GM12878 (cell line): ENCODE measurements at regions not wholly inside any gene's neighbourhood (a gene's known extent, or its start where the extent isn't known, plus 50 kb on each side); places are given as distances from the start of the nearest gene placed in this dataset.

Source experiments
- ATAC-seq: fragments of 200-7000 bp; cut with Tn5 transposase; 3 replicates; pipeline ENCODE4 v1.9.1; 2020; ENCODE audit warnings: mild to moderate bottlenecking, moderate library complexity
- BruUV-seq: library from RNA; stranded (reverse); fragments of 400-500 nt; replicated peaks from 2 replicates; lab custom pipeline; 2021; lab: Mats Ljungman, UMichigan
- CTCF ChIA-PET: fragments of 300-600 bp; sonication (Branson Sonifier 250); formaldehyde crosslinking; extraction: SDS; loops from one replicate; lab custom pipeline; 2021; ENCODE audit warnings: inconsistent platforms; lab: Yijun Ruan, JAX
- POLR2A ChIA-PET: fragments of 350-600 bp; formaldehyde crosslinking; extraction: SDS; loops from one replicate; lab custom pipeline; 2021; ENCODE audit warnings: inconsistent platforms; lab: Charles Lee
- RAD21 ChIA-PET: fragments of 300-600 bp; sonication (Branson Sonifier 250); formaldehyde crosslinking; loops from one replicate; lab custom pipeline; 2023; ENCODE audit warnings: antibody characterized with exemption; ENCODE audit not compliant: unreplicated experiment; lab: Charles Lee
- SMC1A ChIA-PET: fragments of 300-600 bp; sonication (Branson Sonifier 250); formaldehyde crosslinking; loops from one replicate; lab custom pipeline; 2023; ENCODE audit not compliant: unreplicated experiment, uncharacterized antibody; lab: Charles Lee
- DNase-seq: peaks from one replicate; pipeline ENCODE4 v3.0.0-alpha.2; 2011; ENCODE audit warnings: low read depth, low spot score
- FAIRE-seq: peaks from 3 replicates; lab custom pipeline; 2011; peaks lifted over from hg19 to GRCh38; lab: Jason Lieb, UNC
- H2AFZ ChIP-seq: 2 replicates; pipeline ENCODE4 v1.6.0; 2011; ENCODE audit warnings: low read depth, low read length, control low read depth; ENCODE audit not compliant: control insufficient read depth
- H3K27ac ChIP-seq: 2 replicates; pipeline ENCODE4 v1.5.1; 2011; ENCODE audit warnings: control low read depth; ENCODE audit not compliant: control insufficient read depth, insufficient read depth
- H3K27me3 ChIP-seq, 2 experiments: replicated peaks in 1 of 2; 2 replicates each; pipeline versions ENCODE4 v1.6.0 to v1.6.1; 2011; ENCODE audit warnings: low read length in 1 of 2; ENCODE audit not compliant: control insufficient read depth in 2 of 2, insufficient read depth in 2 of 2
- H3K36me3 ChIP-seq, 2 experiments: 2 replicates each; pipeline ENCODE4 v1.5.1; 2011; ENCODE audit warnings: low read length in 1 of 2; ENCODE audit not compliant: control insufficient read depth in 2 of 2, insufficient read depth in 2 of 2
- H3K4me1 ChIP-seq: 2 replicates; pipeline ENCODE4 v1.6.1; 2011; ENCODE audit warnings: mild to moderate bottlenecking, low read length, moderate library complexity, mixed read lengths; ENCODE audit not compliant: control insufficient read depth, insufficient read depth
- H3K4me2 ChIP-seq: 2 replicates; pipeline ENCODE4 v1.6.0; 2011; ENCODE audit warnings: control low read depth; ENCODE audit not compliant: control insufficient read depth, insufficient read depth
- H3K4me3 ChIP-seq: fragments of 200-600 bp; sonication (generic); 2 replicates; pipeline ENCODE4 v1.5.1; 2016
- H3K79me2 ChIP-seq: 2 replicates; pipeline ENCODE4 v1.6.0; 2011; ENCODE audit warnings: low read length; ENCODE audit not compliant: control insufficient read depth, insufficient read depth
- H3K9ac ChIP-seq: 2 replicates; pipeline ENCODE4 v1.8.0; 2011; ENCODE audit warnings: low read length, control low read depth, mixed read lengths; ENCODE audit not compliant: control insufficient read depth, insufficient read depth
- H3K9me3 ChIP-seq: replicated peaks from 3 replicates; pipeline ENCODE4 v1.5.1; 2011; ENCODE audit warnings: mild to moderate bottlenecking, low read length; ENCODE audit not compliant: control insufficient read depth, insufficient read depth
- H4K20me1 ChIP-seq: 2 replicates; pipeline ENCODE4 v1.6.0; 2011; ENCODE audit not compliant: control insufficient read depth, insufficient read depth
- ASH2L ChIP-seq: fragments of 300-600, 200-600 bp; sonication (generic); IDR thresholded peaks from 2 replicates; pipeline ENCODE4 v1.6.1; 2017; ENCODE audit warnings: low read depth, mild to moderate bottlenecking, borderline replicate concordance
- ATF7 ChIP-seq: fragments of 450-650 bp; IDR thresholded peaks from 2 replicates; pipeline ENCODE4 v1.6.1; 2016; ENCODE audit warnings: low read depth, mild to moderate bottlenecking
- EP300 ChIP-seq, 2 experiments: fragments of 150-350 bp in 1 of 2; IDR thresholded peaks; 2 replicates each; pipeline ENCODE4 v1.6.1; 2011 to 2012; ENCODE audit warnings: low read depth in 2 of 2, low read length in 2 of 2, borderline replicate concordance in 1 of 2, improper control_type of control experiment in 1 of 2, inconsistent platforms in 1 of 2; ENCODE audit not compliant: control insufficient read depth in 1 of 2
- GATAD2B ChIP-seq: fragments of 450-650 bp; conservative IDR thresholded peaks from 2 replicates; pipeline ENCODE4 v1.6.1; 2017; ENCODE audit warnings: low read depth, mild to moderate bottlenecking, moderate library complexity
- NBN ChIP-seq: fragments of 450-650 bp; IDR thresholded peaks from 2 replicates; pipeline ENCODE4 v1.6.1; 2016
- NFIC ChIP-seq: IDR thresholded peaks from 2 replicates; pipeline ENCODE4 v1.6.1; 2012; ENCODE audit warnings: low read depth, mild to moderate bottlenecking, inconsistent platforms, low read length, moderate library complexity
- NR2C2 ChIP-seq: IDR thresholded peaks from 2 replicates; pipeline ENCODE4 v1.6.1; 2011; ENCODE audit warnings: borderline replicate concordance, low read depth; ENCODE audit not compliant: control insufficient read depth, insufficient read length
- POU2F2 ChIP-seq: IDR thresholded peaks from 3 replicates; pipeline ENCODE4 v1.6.1; 2011; ENCODE audit warnings: low read depth, mild to moderate bottlenecking, low read length, borderline replicate concordance
- SIN3A ChIP-seq: IDR thresholded peaks from 2 replicates; pipeline ENCODE4 v1.6.1; 2012; ENCODE audit warnings: low read depth, low read length, improper control_type of control experiment
- SIX5 ChIP-seq: IDR thresholded peaks from 2 replicates; pipeline ENCODE4 v1.6.1; 2011; ENCODE audit warnings: mild to moderate bottlenecking, low read depth, low read length, moderate library complexity; ENCODE audit not compliant: severe bottlenecking
- SMAD5 ChIP-seq: IDR thresholded peaks from 2 replicates; pipeline ENCODE4 v1.6.1; 2016; ENCODE audit warnings: antibody characterized with exemption, low read depth
- SUPT20H ChIP-seq: IDR thresholded peaks from 2 replicates; pipeline ENCODE4 v1.6.1; 2011; ENCODE audit warnings: low read depth, mild to moderate bottlenecking, low read length, moderate library complexity, borderline replicate concordance; ENCODE audit not compliant: control insufficient read depth
- TCF12 ChIP-seq: IDR thresholded peaks from 2 replicates; pipeline ENCODE4 v1.6.1; 2011; ENCODE audit warnings: low read depth, mild to moderate bottlenecking, low read length
- WRNIP1 ChIP-seq: IDR thresholded peaks from 2 replicates; pipeline ENCODE4 v1.6.1; 2011; ENCODE audit warnings: low read depth, low read length, improper control_type of control experiment, borderline replicate concordance
- ZNF24 ChIP-seq: fragments of 450-650 bp; IDR thresholded peaks from 2 replicates; pipeline ENCODE4 v1.6.1; 2017; ENCODE audit warnings: antibody characterized with exemption, mild to moderate bottlenecking
- ZNF384 ChIP-seq: IDR thresholded peaks from 2 replicates; pipeline ENCODE4 v1.6.1; 2012; ENCODE audit warnings: low read depth, mild to moderate bottlenecking, low read length, improper control_type of control experiment, borderline replicate concordance
- WGBS: methylation state at CpG from one replicate; pipeline ENCODE4 v1.1.6; 2016; ENCODE audit warnings: low lambda C conversion rate; ENCODE audit not compliant: insufficient replicate concordance, insufficient coverage; ENCODE audit errors: missing lambda C conversion rate; 5-methylcytosine and 5-hydroxymethylcytosine counted together
- in situ Hi-C: fragments of 300-500 bp; cut with MboI; formaldehyde crosslinking; loops from 9 replicates; pipeline ENCODE4 v1.14.3; 2018; ENCODE audit warnings: mixed read lengths
- intact Hi-C: fragments of 100-400 bp; cut with micrococcal nuclease; formaldehyde crosslinking; loops from one replicate; pipeline ENCODE4 v1.14.2; 2022; ENCODE audit not compliant: unreplicated experiment
- TF ChIP-seq, protein P1 (sequence below): IDR thresholded peaks from 2 replicates; pipeline ENCODE4 v1.6.1; 2011; ENCODE audit warnings: low read depth, low read length, improper control_type of control experiment, borderline replicate concordance
- TF ChIP-seq, protein P2 (sequence below): fragments of 150-350 bp; IDR thresholded peaks from 2 replicates; pipeline ENCODE4 v1.6.1; 2014; ENCODE audit warnings: mild to moderate bottlenecking, low read depth, low read length
- TF ChIP-seq, protein P3 (sequence below): IDR thresholded peaks from 2 replicates; pipeline ENCODE4 v1.6.1; 2012; ENCODE audit warnings: low read depth, low read length, improper control_type of control experiment

DNA sequence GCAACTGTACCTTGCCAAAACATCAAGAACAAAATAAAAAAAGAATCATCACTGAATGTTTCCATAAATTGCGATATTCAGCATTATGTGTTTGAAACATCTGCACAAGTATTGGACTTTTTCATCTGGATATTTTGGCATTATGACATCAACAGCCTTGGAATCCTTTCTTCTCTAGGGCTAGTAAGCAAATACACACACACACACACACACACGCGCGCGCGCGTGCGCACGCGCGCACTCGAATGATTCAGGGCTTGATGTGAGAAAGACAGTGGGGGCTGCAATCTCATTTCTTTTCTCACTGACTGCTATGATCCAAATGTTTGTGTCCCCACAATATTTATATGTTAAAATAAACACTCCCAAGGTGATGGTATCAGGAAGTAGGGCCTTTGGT, 90.0 kb upstream of the SLC38A4 start:
- Histone ChIP-seq H3K4me1 (no peaks in the 10 kb centered on the region), H3K36me3 (no peaks in the 10 kb centered on the region), H4K20me1 (no peaks in the 10 kb centered on the region), H3K27ac (no peak overlapping the region), H3K79me2 (no peaks in the 10 kb centered on the region), H2AFZ (no peak overlapping the region), H3K9ac (no peak overlapping the region), H3K4me3 (no peak overlapping the region), H3K9me3 (no peaks in the 10 kb centered on the region), H3K27me3 (no peaks in the 10 kb centered on the region), H3K4me2 (no peak overlapping the region)
- no peak for TF ChIP-seq NFIC
- TF ChIP-seq ASH2L: no peak
- TF ChIP-seq NBN: no peak
- TF ChIP-seq GATAD2B: no peak
- no peak for TF ChIP-seq NR2C2
- no peak for TF ChIP-seq SMAD5
- TF ChIP-seq SUPT20H: no peak
- no peak for TF ChIP-seq SIN3A
- no peak for TF ChIP-seq EP300 (IDR thresholded peaks at IDR 0.05; ENCODE audit: borderline replicate concordance in 1 of 2, control insufficient read depth in 1 of 2, low read depth in 2 of 2, low read length in 2 of 2)
- TF ChIP-seq, protein P1, sequence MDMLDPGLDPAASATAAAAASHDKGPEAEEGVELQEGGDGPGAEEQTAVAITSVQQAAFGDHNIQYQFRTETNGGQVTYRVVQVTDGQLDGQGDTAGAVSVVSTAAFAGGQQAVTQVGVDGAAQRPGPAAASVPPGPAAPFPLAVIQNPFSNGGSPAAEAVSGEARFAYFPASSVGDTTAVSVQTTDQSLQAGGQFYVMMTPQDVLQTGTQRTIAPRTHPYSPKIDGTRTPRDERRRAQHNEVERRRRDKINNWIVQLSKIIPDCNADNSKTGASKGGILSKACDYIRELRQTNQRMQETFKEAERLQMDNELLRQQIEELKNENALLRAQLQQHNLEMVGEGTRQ: no peak
- TF ChIP-seq TCF12: no peak
- TF ChIP-seq, protein P2, sequence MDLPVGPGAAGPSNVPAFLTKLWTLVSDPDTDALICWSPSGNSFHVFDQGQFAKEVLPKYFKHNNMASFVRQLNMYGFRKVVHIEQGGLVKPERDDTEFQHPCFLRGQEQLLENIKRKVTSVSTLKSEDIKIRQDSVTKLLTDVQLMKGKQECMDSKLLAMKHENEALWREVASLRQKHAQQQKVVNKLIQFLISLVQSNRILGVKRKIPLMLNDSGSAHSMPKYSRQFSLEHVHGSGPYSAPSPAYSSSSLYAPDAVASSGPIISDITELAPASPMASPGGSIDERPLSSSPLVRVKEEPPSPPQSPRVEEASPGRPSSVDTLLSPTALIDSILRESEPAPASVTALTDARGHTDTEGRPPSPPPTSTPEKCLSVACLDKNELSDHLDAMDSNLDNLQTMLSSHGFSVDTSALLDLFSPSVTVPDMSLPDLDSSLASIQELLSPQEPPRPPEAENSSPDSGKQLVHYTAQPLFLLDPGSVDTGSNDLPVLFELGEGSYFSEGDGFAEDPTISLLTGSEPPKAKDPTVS: no peak
- TF ChIP-seq ATF7: no peak
- TF ChIP-seq SIX5: no peak
- no peak for TF ChIP-seq POU2F2
- no peak for TF ChIP-seq ZNF24
- TF ChIP-seq ZNF384: no peak
- no peak for TF ChIP-seq WRNIP1
- TF ChIP-seq, protein P3, sequence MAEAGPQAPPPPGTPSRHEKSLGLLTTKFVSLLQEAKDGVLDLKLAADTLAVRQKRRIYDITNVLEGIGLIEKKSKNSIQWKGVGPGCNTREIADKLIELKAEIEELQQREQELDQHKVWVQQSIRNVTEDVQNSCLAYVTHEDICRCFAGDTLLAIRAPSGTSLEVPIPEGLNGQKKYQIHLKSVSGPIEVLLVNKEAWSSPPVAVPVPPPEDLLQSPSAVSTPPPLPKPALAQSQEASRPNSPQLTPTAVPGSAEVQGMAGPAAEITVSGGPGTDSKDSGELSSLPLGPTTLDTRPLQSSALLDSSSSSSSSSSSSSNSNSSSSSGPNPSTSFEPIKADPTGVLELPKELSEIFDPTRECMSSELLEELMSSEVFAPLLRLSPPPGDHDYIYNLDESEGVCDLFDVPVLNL: no peak
- ChIA-PET POLR2A (no interaction called here), SMC1A (no interaction called here), CTCF (no interaction called here), RAD21 (no interaction called here)
- intact Hi-C loops (no loop called here), in situ Hi-C loops (no loop called here)
- BruUV-seq: no TSS peak
- 63% methylated on average over 2 of the region's 12 CpGs for WGBS
- FAIRE-seq: no peak
- DNase-seq: no peak
- ATAC-seq: no peak
